ENCODE measurements at regions not wholly inside any gene's neighbourhood (a gene's known extent, or its start where the extent isn't known, plus 50 kb on each side); places are given as distances from the start of the nearest gene placed in this dataset.
A peak's percentile ranks its signal among the peaks of the same experiment; 100 is the strongest.

GRCh38 chr6:79813854-79814709 is 133.3 kb downstream of the ELOVL4 start:
- TF ChIP-seq CTCF (optimal IDR thresholded peaks at IDR 0.05 in 1 of 3, IDR thresholded peaks at IDR 0.05 in 1 of 3, conservative IDR thresholded peaks at IDR 0.05 in 1 of 3; ENCODE audit: extremely low read depth in 1 of 3, insufficient read depth in 2 of 3, low read length in 3 of 3), result peak; percentile 78 to 80 (median 79)
- TF ChIP-seq EZH2 (IDR thresholded peaks at IDR 0.05; ENCODE audit: low read length), result no peak

Measured in keratinocyte (primary cell).